GM10266 (cell line): ENCODE measurements at regions not wholly inside any gene's neighbourhood (a gene's known extent, or its start where the extent isn't known, plus 50 kb on each side); places are given as distances from the start of the nearest gene placed in this dataset.

Source experiments
- DNase-seq: peaks from one replicate; pipeline ENCODE4 v3.0.0; 2012; ENCODE audit errors: extremely low spot score
- CTCF ChIP-seq: IDR thresholded peaks from 2 replicates; pipeline ENCODE4 v1.5.1; 2012; ENCODE audit warnings: mild to moderate bottlenecking, low read depth; ENCODE audit not compliant: control insufficient read depth, insufficient read depth; ENCODE audit errors: missing control alignments

- TF ChIP-seq CTCF = no peak
- no peak for DNase-seq
Observed at GRCh38 chr7:136062625-136063325, 85.6 kb upstream of the MTPN start.

- TF ChIP-seq CTCF = no peak
- DNase-seq = no peak
Observed at GRCh38 chr7:136061433-136061832, 84.3 kb upstream of the MTPN start.

GRCh38 chr7:136058546-136058945 lies 81.4 kb upstream of the MTPN start:
- TF ChIP-seq CTCF = no peak
- no peak for DNase-seq

GRCh38 chr7:136057509-136057908 lies 80.3 kb upstream of the MTPN start:
- no peak for DNase-seq
- no peak for TF ChIP-seq CTCF

- DNase-seq = no peak
Observed at GRCh38 chr7:136056651-136057231, 79.6 kb upstream of the MTPN start.

GRCh38 chr7:136055266-136055665 lies 78.1 kb upstream of the MTPN start:
- DNase-seq = no peak
- TF ChIP-seq CTCF = no peak

More at GRCh38 chr7:136056651-136057231, 79.6 kb upstream of the MTPN start:
- no peak for TF ChIP-seq CTCF
